ENCODE measurements at regions not wholly inside any gene's neighbourhood (a gene's known extent, or its start where the extent isn't known, plus 50 kb on each side); places are given as distances from the start of the nearest gene placed in this dataset.

GRCh38 chr10:50981385-50981784 lies 92.9 kb upstream of the PRKG1 start:
- TF ChIP-seq OSR1 (CRISPR knock-in tag; IDR thresholded peaks at IDR 0.05) (no peak), ZFP3 (CRISPR knock-in tag; IDR thresholded peaks at IDR 0.05) (no peak), PPARA (CRISPR knock-in tag; IDR thresholded peaks at IDR 0.05; ENCODE audit: borderline replicate concordance) (no peak), PATZ1 (CRISPR knock-in tag; IDR thresholded peaks at IDR 0.05; ENCODE audit: borderline replicate concordance) (no peak), ZNF70 (CRISPR knock-in tag; IDR thresholded peaks at IDR 0.05) (no peak), CSRNP3 (CRISPR knock-in tag; IDR thresholded peaks at IDR 0.05) (no peak), POU6F1 (CRISPR knock-in tag; IDR thresholded peaks at IDR 0.05; ENCODE audit: borderline replicate concordance, low read depth) (no peak), ARNTL (CRISPR knock-in tag; IDR thresholded peaks at IDR 0.05; ENCODE audit: borderline replicate concordance, low read depth) (no peak), RARB (CRISPR knock-in tag; IDR thresholded peaks at IDR 0.05) (no peak), BACH2 (CRISPR knock-in tag; IDR thresholded peaks at IDR 0.05; ENCODE audit: borderline replicate concordance) (no peak), CREB5 (CRISPR knock-in tag; IDR thresholded peaks at IDR 0.05; ENCODE audit: low read depth) (no peak), ZC3H10 (CRISPR knock-in tag; IDR thresholded peaks at IDR 0.05) (no peak), ESRRG (CRISPR knock-in tag; IDR thresholded peaks at IDR 0.05) (no peak), GLIS3 (CRISPR knock-in tag; IDR thresholded peaks at IDR 0.05) (no peak)

Measured in SK-N-SH treated with all-trans-retinoic acid at 6 μM for 48 hours (cell line).